Lung (tissue), 11 donors: ENCODE measurements at regions not wholly inside any gene's neighbourhood (a gene's known extent, or its start where the extent isn't known, plus 50 kb on each side); places are given as distances from the start of the nearest gene placed in this dataset.

ENCODE experiments used
- ATAC-seq: fragments of 200-7000 bp; cut with Tn5 transposase; one replicate; pipeline ENCODE4 v1.9.1; 2020; ENCODE audit warnings: moderate number of reproducible peaks; ENCODE audit not compliant: insufficient read depth, low FRiP score
- DNase-seq, 3 donors: peaks; one replicate each; pipeline ENCODE4 v3.0.0-alpha.2; 2013 to 2017
- H3K27ac ChIP-seq, 2 donors: one replicate each; pipeline ENCODE4 v1.5.1; 2013; ENCODE audit warnings: mild to moderate bottlenecking in 2 of 2, moderate library complexity in 2 of 2, control low read depth in 1 of 2, inconsistent platforms in 1 of 2, low read depth in 1 of 2, low read length in 1 of 2
- H3K27me3 ChIP-seq, 3 donors: one replicate each; pipeline ENCODE4 v1.5.1; 2013; ENCODE audit warnings: low read length in 2 of 3; ENCODE audit not compliant: control insufficient read depth in 3 of 3, insufficient read depth in 3 of 3
- H3K36me3 ChIP-seq, 4 donors: one replicate each; pipeline ENCODE4 v1.5.1; 2013; ENCODE audit warnings: low read length in 4 of 4, mild to moderate bottlenecking in 1 of 4, moderate library complexity in 1 of 4; ENCODE audit not compliant: control insufficient read depth in 4 of 4, insufficient read depth in 4 of 4
- H3K4me1 ChIP-seq, 5 donors: one replicate each; pipeline ENCODE4 v1.5.1; 2013; ENCODE audit warnings: low read length in 5 of 5, mild to moderate bottlenecking in 2 of 5, moderate library complexity in 1 of 5; ENCODE audit not compliant: control insufficient read depth in 5 of 5, insufficient read depth in 5 of 5
- H3K4me3 ChIP-seq: one replicate; pipeline ENCODE4 v1.5.1; 2013; ENCODE audit warnings: mild to moderate bottlenecking, control low read depth, moderate library complexity
- H3K9ac ChIP-seq, 2 donors: one replicate each; pipeline ENCODE4 v1.5.1; 2013; ENCODE audit warnings: low read length in 2 of 2, control low read depth in 1 of 2; ENCODE audit not compliant: insufficient read depth in 1 of 2
- H3K9me3 ChIP-seq, 4 donors: one replicate each; pipeline ENCODE4 v1.5.1; 2013; ENCODE audit warnings: low read length in 3 of 4, mild to moderate bottlenecking in 1 of 4, moderate library complexity in 1 of 4; ENCODE audit not compliant: control insufficient read depth in 4 of 4, insufficient read depth in 3 of 4
- CTCF ChIP-seq: IDR thresholded peaks from 2 replicates; pipeline ENCODE4 v1.5.1; 2012; ENCODE audit warnings: mild to moderate bottlenecking; ENCODE audit errors: control extremely low read depth, extremely low read depth
- WGBS, 2 donors: extraction: QIAGEN DNeasy Blood & Tissue Kit; methylation state at CpG; one replicate each; pipeline ENCODE4 v1.1.7; 2013; 5-methylcytosine and 5-hydroxymethylcytosine counted together
- donor health status: control.
- donor health status: control.
- donor health status: Bipolar disorder and iron deficiency.
- donor health status: healthy.
- donor health status: DM: yes; HTN: yes; CAD: no.

- ATAC-seq, result no peak
- no peak for TF ChIP-seq CTCF
- Histone ChIP-seq H3K27ac (no peak overlapping the region), H3K9ac (no peak overlapping the region), H3K4me1 (peaks cover 0 to 18% (median 4%) of the 10 kb centered on the region in 5 donors), H3K9me3 (no peaks in the 10 kb centered on the region), H3K27me3 (no peaks in the 10 kb centered on the region), H3K4me3 (no peak overlapping the region), H3K36me3 (no peaks in the 10 kb centered on the region)
- 90 to 95% methylated on average over 3 of the region's 3 CpGs for WGBS, 2 donors
- DNase-seq, result no peak
Measured at GRCh38 chr1:58905126-58905490, 121.3 kb upstream of the JUN start.

DNA sequence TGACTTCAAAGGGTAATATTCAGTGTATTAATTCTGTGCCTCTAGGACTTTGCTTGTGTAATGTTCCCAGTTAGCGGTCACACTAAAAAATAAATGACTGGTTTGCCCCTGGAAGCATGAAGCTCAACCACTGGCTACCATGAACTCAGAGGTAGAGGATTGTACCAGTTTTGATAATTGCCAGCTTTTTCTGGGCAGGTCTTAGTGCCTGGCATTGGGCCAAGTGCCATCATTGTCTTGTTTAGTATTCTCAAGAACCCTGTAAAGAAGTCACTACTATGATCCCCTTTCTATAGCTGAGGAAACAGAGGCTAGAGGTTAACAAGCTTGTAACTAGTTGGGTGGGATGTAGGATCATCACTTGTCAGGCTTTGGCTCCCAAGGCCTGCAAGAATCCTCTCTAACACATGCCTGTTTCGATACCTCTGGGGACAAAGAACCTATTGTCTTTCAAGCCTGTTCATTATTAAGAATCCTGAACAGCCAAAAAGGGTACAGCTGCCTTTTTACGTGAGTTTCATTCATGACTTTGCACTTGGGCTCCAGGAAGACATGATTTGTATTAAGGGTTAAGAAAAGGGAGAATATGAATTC, 121.9 kb upstream of the JUN start:
- no peaks in the 10 kb centered on the region for H3K9me3 ChIP-seq
- no peaks in the 10 kb centered on the region for H3K27me3 ChIP-seq
- no peaks in the 10 kb centered on the region for H3K36me3 ChIP-seq
- no peak overlapping the region for H3K9ac ChIP-seq
- WGBS, 2 donors, result 93 to 95% methylated on average over 3 of the region's 3 CpGs
- no peak overlapping the region for H3K4me3 ChIP-seq
- ATAC-seq, result no peak
- no peak for DNase-seq
- no peak overlapping the region for H3K27ac ChIP-seq
- H3K4me1 ChIP-seq, result peaks cover 0 to 12% (median 3%) of the 10 kb centered on the region in 5 donors
- no peak for TF ChIP-seq CTCF

- H3K27me3 ChIP-seq, result no peaks in the 10 kb centered on the region
- 47 to 60% methylated on average over 3 of the region's 3 CpGs for WGBS, 2 donors
- no peak for TF ChIP-seq CTCF
- peaks cover 0 to 11% (median 3%) of the 10 kb centered on the region in 5 donors for H3K4me1 ChIP-seq
- no peak for DNase-seq
- H3K36me3 ChIP-seq, result no peaks in the 10 kb centered on the region
- no peak overlapping the region for H3K27ac ChIP-seq
- H3K4me3 ChIP-seq, result no peak overlapping the region
- H3K9me3 ChIP-seq, result no peaks in the 10 kb centered on the region
- no peak overlapping the region for H3K9ac ChIP-seq
- no peak for ATAC-seq
Measured at GRCh38 chr1:58907398-58907797, 123.6 kb upstream of the JUN start.
